AG20443 (cell line): ENCODE measurements at regions not wholly inside any gene's neighbourhood (a gene's known extent, or its start where the extent isn't known, plus 50 kb on each side); places are given as distances from the start of the nearest gene placed in this dataset.
"Not testable (repeated sequence)": the region's sequence is repeated elsewhere in the genome, so short reads cannot be mapped to it uniquely, and the experiment has no call there.

Source experiments
- DNase-seq: peaks from one replicate; pipeline ENCODE4 v3.0.0; 2012; ENCODE audit warnings: low spot score, mixed read lengths

DNA sequence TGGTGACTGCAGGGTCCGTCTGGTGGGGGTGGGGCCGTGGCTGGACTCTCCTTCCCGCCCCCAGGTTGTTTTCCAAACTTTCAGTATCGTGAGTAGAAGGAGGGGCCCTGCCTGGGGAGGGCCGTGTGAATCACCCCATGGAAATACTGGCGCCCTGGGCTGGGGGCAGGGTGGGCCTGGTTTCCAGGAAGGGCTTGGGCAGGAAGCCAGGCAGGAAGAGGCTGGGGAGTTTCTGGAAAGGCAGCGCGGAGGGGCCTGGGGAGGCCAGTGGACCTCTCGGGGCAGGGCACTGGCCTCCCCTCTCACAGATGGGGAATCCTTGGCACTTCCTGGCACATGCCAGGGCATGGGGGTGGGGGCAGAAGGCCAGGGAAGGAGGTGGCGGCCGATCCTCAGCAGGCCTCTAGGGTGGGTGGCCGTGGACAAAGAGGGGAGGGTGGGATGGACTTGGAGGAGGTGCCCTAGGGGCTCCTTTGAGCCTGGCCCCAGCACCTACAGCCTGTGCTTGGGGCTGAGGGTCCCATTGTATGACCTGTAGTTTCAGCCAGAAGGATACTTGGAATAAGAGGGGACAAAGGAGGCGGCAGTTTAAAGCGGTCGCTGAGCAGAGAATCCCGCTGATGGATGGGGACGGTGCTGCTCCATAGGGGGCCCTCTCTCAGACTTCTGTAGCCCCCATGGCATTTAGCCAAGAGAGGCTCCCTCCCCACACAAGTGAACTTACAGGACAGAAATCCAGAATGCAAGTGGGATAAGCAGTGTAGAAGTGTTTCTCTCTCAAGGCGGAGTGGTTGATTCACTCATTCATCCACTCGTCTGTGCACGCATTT lies 56.5 kb upstream of the GATA2 start:
- DNase-seq, result peak; percentile 74

DNA sequence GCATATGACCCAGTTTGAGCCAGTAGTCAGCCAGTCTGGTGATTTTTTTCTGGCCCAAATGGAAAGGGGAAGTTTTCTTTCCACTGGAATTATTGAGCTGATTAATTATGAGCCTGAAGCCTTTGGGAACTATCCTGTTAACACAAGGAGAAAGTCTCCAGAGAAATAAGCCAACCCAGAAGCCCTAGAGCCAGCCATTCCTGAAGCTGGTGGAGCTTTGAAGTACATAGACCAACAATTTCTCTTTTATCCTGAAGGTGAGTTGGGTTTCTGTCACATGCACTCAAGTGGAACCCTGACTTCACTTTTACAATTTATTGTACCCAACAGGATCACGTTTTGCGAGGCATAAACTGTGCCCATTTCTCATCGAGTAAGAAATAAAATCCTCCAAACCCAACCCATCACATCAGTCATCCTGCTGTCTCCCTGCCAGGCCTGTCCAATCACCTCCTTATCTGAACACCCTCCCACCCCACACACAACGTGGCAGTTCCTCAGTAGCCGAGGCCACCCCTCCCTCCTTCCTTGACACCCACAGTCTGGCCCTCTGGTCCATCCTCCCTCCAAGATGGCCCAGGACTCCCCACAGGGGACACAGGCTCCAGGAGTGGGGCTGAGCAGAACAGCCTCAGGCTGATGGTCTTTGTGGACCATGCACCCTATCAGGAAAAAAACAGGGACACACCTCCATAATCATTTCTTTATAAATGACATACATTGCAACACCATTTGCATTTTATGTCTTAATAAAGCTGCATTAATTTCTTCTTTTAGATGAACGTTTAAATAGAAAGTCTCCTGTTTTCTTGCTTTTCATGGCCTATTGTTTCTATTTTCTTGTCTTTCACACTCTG lies 55.7 kb upstream of the GATA2 start:
- DNase-seq, result no peak

DNA sequence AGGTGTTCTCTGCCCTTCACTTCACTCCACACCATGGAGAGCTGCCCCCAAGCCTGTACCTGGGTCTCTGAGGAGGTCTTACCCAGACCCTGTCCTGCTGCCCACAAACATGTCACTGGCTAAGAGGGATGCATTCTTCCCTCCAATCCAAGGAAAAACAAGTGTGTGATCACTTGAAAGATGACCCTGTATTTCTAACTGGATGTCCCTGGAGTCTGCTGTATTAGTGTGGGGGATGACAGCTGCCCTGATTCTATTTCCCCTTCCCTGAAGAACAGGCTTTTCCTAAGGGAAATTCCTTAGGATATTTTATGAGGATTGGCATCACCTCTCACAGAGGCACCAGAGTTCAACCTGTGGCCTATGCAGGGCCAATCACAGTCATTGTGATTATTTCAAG lies 55.0 kb upstream of the GATA2 start:
- no peak for DNase-seq

DNA sequence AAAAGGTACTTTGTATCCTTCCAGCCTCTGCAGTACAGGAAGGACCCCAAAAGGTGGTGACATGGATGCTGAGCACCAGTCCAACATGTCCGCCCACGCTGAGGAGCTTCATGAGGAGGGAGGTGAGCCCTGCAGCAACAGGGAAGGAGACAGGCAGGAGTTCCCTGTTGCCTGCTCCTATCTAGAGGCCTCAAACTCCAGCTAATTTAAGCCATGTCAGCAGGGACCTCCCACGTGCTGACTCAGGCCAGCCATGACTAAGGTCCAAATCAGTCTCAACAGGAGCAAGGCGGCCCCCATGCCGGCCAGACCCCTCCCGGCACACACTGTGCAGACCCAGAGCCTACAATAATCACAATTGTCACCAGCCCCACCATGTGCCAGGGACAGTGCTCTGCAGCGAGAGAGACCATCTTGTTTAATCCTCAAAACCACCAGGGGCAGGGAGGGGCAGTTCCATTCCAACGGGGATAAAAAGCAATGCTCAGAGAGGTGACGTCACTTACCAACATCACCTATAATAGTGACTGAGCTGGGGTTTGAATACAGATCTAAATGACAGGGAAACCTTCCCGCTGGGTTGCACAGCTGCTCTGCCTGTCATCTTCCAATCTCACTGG lies 54.5 kb upstream of the GATA2 start:
- DNase-seq, result peak; percentile 66

DNA sequence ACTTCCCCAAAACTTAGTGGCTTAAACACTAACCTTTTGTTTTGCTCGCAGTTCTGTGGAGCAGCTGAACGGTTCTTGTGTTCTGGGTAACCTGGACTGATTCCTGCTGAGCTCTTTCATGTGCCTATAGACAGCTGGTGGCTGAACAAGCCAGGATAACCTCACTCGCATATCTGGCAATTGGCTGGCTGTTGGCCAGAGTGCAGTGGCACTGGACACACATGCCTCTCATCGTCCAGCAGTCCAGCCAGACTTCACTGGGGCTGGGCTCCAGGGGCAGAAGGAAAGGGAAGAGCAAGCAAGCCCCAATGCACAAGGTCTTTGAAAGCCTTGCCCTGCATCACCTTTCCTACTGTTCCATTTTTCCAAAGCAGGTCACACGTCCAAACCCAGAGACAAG lies 53.6 kb upstream of the GATA2 start:
- no peak for DNase-seq

DNA sequence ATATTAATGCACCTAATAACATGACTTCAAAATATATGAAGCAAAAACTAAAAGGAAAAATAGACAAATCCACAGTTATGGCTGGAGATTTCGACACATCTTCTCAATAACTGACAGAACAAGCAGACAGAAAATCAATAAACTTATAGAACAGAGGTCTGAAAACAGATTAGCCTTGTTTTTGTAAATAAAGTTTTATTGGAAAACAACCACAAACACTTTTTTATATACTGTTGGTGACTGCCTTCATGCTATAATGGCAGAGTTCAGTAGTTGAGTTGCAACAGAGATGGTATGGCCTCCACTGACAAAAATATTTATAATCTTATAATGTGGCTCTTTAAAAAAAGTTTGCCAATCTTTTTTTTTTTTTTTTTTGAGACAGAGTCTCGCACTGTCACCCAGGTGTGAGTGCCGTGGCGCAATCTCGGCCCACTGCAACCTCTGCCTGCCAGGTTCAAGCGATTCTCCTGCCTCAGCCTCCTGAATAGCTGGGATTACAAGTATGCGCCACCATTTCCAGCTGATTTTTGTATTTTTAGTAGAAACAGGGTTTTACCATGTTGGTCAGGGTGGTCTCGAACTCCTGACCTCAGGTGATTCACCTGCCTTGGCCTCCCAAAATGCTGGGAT lies 52.2 kb upstream of the GATA2 start:
- no peak for DNase-seq

DNA sequence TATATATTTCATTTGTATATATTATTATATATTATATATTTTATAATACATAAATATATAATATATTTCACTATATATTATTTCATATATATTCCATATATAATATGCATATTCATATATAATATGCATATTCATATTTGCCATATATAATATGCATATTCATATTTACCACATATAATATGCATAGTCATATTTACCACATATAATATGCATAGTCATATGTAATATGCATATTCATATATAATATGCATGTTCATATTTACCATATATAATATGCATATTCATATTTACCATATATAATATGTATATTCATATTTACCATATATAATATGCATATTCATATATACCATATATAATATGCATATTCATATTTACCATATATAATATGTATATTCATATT lies 51.2 kb upstream of the GATA2 start:
- DNase-seq, result no peak

DNA sequence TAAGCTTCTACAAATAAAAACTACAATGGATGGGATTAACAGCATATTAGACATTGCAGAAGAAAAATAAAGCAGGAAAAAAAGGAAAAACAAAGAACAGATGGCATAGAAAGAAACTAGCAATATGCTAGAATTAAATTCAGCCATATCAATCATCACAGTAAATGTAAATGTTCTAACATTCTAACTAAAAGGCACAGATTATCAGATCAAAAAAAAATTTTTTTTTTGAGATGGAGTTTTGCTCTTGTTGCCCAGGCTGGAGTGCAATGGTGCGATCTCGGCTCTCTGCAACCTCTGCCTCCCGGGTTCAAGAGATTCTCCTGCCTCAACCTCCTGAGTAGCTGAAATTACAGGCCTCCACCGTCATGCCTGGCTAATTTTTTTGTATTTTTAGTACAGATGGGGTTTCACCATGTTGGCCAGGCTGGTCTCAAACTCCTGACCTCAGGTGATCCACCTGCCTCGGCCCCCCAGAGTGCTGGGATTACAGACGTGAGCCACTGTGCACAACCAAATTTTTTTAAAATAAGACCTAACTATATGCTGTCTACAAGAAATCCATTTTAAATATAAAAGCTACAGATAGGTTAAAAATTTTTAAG lies 50.7 kb upstream of the GATA2 start:
- DNase-seq, result not testable (repeated sequence)
